GM19043 (cell line): ENCODE measurements at regions not wholly inside any gene's neighbourhood (a gene's known extent, or its start where the extent isn't known, plus 50 kb on each side); places are given as distances from the start of the nearest gene placed in this dataset.

Source experiments
- ATAC-seq: cut with Tn5 transposase; IDR thresholded peaks from one replicate; pipeline ENCODE4 v1.9.1; 2021; ENCODE audit warnings: low read depth; ENCODE audit not compliant: unreplicated experiment

DNA sequence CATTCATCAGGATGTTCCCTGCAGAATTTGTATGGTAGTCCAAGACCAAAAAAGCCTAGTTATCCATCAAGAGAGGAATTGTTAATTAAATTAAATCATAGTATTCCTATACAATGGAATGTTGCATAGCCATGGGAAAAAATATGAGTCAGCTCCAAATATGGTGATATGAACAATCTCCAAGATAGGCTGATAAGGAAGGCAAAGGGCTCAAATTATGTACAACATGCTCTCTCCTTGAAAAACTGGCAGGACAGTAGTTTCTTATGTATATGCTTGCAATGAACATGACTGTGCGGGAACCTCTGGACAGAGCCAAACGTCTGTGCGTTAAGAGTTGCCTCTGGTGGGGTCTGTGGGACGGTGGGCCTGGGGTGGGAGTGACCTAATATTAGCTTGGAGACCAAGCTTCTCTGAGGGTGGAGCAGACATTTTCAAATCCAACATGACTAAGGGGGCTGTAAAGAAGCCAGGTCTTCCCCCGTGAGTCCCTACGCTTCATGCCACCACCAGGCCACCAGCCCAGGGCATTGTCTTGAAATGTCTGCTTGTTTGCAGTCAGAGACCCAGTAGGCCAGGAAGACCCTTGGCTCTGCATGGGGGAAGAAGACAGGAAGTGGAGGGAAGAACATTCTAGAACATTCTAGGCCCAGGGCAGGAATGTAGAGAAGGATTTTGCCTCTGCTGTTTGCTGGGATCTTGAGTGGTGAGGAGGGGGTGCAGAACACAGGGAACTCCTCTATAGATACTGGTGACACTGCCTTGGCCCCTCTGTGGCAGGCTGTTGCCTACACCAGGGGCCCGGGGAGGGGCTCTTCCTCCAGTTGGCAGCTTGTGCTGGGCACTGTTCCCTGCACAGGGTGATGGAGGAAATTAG, 244.0 kb upstream of the HS6ST1 start:
- no peak for ATAC-seq

DNA sequence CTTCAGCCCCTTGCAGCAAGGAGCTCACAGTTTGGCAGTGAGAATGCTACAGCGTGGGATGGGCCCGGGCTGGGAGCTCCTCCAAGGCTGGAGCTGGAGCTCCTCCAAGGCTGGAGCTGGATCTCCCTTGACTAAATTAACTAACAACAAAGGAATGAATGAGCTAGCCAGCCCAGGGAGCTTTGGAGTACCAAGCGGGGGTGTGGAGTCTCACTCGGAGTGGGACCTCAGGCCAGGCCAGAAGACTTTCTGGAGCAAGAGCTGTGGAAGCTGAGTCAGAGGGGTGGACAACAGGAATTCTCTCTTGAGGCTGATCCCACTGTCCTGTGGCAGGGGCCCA, 244.7 kb upstream of the HS6ST1 start:
- no peak for ATAC-seq

DNA sequence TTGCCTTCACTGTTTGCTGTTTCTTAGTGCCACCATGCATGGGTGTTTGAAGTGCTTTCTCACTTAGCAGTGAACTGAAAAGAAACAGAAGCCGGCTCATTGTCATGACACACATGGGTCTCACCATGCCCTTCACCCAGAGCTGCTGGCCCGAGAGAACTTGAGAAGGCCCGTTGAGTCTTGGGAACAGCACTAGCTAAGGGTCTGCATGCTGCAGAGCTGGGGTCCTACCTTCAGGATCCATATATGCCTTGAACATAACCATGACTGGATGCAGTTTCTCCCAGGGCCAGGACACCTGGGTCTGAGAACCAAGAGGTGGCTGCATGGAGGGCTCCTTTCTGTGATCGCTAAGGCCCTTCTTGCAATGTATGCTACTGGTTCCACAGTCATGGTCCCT, 245.5 kb upstream of the HS6ST1 start:
- ATAC-seq, result no peak

DNA sequence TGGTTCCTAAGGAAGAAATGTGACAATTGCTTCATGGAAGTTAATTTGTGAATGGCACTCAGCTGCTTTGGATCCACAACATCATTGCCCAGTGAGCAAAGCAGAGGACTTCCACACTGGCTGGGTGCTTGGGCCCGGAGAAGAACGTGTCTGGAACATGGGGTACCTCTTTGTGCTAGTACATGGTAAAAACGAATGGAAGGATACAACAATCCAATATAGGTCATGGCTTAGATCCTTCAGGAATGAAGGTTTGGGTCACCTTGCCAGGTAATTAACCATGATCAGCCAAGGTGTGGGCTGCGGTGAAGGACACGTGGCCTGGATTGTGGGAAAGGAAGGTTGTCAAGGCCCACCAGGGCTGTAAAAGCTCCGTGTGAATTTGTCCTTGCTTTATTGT, 245.9 kb upstream of the HS6ST1 start:
- ATAC-seq, result no peak

DNA sequence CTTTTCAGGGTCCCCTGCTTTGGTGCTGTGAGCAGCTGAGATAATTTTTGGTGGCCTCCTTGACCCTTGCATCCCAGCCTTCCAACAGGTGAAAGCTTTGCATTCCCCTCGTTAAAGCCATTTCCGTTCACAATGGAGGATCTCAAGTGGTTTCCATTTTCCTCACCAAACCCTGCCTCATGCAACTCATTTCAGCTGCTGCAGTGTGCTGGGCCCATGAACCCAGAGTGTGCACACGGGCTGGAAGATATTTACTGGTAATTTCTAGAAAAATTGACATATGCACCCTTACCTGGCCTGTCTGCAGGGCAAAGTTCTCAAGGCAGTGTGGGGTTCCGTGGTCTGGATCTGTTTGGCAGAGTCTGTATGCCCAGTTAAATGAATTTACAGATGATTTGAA, 246.8 kb upstream of the HS6ST1 start:
- ATAC-seq, result no peak

DNA sequence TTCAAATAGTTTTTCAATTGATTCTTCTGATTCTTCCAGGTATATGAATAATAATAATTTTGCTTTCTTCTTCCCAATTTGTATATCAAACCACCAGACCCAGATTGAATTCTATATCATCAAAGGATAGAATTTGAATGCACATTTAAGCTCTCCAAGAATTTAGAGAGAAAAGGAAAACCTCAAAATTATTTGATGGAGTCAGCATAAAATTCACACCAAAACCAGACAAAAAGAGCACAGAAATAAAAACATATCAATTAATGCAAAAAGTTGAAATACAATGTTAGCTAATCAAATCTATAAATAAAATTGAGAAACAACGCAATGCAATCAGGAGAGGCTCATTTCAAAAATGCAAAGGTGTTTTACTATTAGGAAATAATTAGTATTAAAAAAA, 248.0 kb upstream of the HS6ST1 start:
- ATAC-seq, result no peak

DNA sequence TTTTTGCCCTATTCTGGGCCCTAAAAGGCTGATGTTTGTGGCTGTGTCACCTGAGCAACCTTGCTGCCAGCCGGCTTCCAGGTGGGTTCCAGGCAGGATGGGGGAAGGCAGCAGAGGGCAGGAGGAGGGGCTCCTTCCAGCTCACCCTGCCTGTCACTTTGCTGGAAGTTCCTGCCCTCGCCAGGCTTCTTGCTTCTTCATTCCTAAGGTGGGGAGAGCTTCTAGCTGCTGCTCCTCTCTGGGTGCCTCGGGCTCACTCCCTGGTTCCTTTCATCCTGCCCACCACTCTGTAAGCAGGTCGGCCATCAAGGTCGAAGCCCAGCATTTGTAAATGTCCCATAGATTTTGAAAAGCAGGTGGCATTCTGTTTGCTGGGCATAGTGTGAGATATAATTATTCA, 249.4 kb upstream of the HS6ST1 start:
- no peak for ATAC-seq

DNA sequence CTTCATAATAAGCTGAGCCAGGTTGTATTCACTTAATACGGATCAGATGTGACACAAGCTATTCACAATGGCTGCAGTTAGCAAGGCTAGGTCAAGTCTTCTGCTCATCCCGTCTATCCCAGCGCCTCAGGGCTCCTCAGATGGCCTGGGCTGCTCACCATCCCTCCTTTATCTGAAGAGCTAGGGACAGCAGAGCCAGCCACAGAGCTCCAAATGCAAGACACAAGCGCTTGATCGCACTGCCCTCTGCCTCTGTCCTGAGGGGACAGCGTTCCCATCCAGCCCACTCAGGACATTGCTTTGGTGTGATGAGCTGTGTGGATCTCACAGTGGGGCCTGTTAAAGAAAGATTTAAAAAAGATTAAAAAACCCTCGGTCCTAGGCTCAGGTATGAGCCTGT, 254.4 kb upstream of the HS6ST1 start:
- no peak for ATAC-seq

DNA sequence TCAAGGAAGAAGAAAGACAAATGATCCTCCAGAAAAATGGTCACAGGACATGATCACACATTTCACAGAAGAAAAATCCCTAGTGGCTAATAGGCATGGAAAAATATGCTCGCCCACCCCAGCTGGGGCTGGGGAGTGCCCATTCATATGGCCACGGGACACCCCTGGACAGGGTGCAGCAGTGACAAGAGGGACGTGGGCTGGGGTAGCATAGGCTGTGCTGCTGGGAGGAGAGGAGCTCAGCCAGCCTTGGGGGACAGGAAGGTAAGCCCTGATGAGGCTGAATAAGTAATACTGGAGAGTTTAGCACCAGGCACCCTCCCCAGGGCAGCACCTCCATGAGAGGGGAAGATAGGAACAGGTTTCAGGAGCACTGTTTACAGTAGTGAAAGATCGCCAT, 254.9 kb upstream of the HS6ST1 start:
- no peak for ATAC-seq

DNA sequence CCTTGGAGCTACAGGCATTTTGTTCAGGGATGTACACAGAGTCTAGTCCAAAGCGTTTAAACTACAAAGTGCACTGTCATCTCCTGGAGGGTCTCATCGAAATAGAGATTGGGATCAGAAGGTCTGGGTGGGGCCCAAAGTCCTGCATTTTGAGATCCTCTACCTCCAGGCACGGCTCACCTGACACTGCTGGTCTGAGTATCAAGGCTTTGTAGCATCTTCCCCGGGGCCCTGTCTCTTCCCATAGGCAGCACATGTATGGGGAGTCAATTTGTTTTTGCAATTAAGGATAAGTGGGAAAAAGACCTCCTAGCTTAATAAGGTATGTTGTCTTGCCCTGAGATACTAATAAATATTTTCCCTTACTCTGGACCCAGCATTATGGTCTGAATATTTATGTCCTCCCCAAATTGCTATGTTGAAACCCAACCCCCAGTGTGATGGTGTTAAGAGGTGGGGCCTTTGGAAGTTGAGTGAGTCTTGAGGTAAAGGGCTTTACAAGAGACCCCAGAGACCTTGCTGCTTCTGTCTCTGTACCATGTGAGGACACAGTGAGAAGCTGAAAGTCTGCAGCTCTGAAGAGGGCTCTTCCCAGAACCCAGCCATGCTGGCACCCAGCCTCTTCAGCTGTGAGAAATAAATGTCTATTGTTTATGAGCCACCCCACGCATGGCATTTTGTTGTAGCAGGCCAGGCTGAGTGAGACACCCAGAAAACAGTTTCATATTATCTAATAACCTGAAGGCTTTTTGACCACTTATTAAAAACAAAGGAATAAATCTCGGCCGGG, 258.7 kb upstream of the HS6ST1 start:
- no peak for ATAC-seq

DNA sequence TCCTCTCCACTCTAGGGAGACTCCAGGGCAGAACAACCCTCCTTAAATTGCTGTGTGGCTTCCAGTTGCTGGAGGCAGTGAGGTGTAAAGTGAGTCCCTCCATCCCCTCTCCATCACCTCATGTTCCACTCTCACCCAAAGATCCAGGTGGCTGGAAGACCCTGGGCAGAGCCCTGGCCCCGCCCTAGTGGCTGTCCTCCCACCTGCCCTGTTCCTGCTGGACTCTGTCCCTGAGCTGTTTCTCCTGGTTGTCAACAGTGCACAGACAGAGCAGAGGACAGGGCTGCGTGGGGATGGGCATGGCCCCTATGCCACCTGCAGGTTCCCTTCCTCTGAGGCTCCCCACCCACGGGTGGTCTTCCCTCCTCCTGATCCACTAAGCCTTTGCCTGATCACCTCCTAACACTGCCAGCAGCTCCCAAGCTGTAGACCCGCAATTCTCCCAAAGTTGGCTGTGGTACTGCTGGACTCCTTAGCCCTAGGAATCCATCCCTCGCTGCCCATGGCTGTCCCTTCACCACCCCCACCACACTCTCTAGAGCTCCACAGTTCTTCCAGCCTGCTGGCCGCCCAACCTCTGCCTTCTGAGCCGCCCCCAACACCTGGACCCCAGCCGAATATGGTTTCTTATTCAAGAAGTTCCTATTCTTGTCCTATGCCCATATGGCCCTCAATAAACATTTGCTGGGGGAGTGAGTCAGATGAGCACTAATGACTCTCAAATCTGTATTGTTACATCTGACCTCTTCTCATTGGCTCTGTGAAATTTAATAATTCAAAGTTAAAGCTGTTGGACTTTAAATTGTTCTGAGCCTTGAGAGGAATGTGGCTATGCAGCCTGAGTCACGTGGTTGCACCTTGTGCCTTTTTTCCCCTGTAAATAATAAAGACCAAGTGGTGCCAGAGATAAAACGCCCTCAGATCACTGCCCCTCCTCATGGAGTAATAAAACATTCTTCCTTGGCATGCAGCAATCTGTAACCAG, 260.0 kb upstream of the HS6ST1 start:
- ATAC-seq, result no peak

DNA sequence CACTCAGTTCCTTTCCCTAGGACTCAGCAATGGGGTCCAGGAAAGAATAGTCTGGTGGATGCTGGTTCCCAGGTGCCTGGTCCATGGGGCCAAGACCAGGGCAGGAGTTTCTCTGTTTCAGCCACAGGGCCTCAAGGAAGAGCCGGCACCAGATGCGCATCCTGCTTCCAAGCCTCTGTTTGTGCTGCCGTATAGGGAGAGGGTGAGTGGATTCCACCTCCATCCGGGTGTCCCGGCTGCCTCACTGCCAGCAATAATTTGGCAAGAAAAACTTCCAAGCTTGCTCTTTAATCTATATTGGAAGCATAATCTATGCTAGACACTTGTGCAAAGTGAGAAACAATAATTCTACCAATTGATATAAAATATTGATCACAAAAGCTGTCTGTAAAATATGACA, 261.2 kb upstream of the HS6ST1 start:
- no peak for ATAC-seq

DNA sequence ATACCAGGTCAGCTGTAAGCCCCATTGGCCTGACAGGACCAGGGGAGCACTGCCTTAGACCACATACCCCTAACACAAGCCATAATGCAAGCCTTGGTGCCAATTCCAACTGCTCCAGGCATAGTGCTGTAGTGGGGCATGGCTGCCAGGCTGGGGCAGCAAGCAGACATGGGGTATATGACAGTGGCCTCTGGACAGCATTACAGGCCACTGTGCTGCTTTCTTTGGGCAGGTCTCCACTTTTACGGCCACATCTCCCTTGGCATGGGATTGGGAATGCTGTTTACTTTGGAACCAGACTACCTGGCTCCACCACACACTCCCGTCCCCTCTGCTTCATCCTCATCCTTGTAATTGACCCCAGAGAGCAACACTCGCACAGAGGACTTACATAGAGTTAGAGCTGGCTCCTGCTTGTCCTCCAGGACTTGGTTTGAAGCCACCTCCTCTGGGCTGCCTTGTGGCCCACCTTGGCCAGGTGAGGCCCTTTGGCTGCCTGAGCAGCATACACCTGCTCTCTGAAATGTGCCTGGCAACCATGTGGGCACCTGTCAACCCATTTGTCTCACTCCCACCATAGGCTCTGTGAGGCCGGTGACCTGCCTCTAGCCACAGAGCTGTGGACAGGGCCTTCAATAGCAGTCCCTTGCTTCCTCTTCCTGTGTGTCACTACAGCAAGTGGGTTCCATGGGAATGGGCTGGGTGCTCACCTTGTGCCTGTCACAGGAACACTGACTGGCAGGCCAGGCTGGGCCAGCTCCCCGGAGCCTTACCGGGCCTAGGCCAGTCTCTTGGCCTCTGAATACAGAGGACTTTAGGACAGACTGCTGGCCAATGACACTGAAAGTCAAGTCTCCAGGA, 262.6 kb upstream of the HS6ST1 start:
- no peak for ATAC-seq

DNA sequence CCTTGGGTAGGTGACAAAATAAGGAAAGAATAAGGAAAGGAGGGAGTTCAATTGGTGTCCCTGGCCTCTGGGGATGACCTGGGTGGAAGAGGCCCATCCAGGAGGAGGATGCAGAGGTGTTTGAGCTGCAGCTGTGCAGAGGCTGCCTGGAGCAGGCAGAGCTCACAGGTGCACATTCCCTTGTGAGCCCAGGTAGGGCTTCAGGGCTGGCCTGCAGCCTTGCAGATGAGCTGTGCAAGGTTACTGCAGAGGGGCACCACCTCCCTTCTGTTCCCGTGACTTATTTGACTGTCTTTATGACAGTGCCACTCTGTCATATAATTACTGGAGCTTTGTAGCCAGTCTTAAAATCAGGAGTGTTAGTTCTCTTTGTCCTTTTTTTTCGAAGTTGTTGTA, 263.2 kb upstream of the HS6ST1 start:
- ATAC-seq, result no peak

DNA sequence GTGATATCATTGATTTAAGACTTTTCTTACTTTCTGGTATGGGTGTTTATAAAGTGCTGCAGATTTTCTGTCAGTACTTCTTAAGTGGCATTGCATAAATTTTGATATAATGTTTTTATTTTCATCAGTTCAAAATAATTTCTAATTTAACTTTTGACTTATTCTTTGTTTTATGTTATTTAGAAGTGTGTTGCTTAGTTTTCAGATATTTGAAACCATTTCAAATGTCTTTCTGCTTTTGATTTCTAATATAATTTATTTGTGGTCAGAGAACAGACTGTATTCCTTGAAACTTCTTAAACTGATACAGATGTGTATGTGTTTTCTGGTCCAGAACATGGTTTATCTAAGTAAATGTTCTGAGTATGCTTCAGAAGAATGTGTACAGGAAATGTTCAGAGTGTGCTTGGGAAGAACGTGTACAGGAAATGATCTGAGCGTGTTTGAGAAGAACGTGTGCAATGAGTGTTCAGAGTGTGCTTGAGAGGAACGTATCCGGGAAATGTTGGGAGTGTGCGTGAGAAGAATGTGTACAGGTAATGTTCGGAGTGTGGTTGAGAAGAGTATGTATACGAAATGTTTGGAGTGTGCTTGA, 265.7 kb upstream of the HS6ST1 start:
- ATAC-seq, result no peak

DNA sequence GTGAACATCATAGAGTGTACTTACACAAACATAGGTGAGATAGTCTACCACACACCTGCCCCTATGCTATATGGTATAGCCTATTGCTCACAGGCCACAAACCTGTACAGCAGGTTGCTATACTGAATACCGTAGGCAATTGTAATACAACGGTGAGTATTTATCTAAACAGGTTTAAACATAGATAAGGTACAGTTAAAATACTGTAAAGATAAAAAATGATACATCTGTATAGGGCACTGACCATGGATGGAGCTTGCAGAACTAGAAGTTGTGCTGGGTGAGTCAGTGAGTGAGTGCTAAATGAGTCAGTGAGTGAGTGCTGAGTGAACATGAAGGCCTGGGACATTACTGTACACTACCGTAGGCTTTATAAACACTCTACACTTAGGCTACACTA, 267.0 kb upstream of the HS6ST1 start:
- ATAC-seq, result no peak

DNA sequence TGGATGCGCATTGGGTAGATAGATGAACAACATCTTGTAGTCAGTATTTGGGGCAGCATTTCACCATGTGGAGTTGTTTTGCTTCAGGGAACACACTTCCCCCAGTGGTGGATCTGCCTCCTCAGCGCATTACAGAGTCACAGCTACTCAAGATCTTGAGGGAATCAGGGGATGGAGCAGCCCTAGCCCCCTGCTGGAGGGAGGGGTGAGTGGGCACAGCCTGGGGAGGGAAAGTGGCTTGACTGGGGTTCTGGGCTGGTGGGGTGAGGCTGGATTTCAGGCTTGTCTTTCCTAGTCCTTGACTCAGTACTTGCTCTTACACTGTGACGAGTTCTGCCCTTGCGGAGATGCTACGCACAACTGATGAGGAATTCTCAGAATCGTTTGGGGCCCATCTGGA, 271.0 kb upstream of the HS6ST1 start:
- no peak for ATAC-seq

DNA sequence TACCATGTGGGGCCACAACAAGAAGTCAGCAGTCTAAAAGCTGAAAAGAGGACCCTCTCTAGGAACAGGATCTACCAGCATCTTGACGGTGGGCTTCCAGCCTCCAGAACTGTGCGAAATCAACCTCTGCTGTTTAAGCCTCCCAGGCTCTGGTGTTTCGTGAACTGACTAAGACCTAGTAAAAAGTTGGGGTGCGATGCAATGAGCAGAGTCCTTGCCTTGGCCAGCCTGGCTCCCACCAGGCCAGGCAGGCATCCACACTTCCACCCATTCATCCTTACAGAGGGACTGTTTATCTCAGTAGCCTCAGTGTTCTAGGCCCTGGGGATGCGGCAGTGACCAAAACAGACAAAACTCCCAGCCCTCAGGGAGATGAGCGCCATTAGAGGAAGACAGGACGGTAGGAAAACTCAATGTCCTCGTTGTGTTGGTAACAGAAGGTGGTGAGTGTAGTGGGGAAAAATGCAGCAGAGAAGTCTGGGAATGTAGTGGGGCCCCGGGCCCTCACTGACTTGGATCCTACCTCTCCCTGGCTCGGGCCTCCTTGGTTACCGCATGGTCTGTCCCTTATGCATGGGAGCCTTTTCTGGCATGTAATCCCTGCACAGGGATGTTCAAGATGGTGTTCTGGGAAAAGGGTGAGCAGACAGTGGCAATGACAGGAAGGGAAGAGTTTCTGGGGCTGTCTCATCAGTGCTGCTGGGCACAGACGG, 271.8 kb upstream of the HS6ST1 start:
- ATAC-seq, result no peak
